GM12874 (cell line): ENCODE measurements at regions not wholly inside any gene's neighbourhood (a gene's known extent, or its start where the extent isn't known, plus 50 kb on each side); places are given as distances from the start of the nearest gene placed in this dataset.

Experiments
- CTCF ChIP-seq: IDR thresholded peaks from 2 replicates; pipeline ENCODE4 v1.5.1; 2011; ENCODE audit warnings: low read depth, mild to moderate bottlenecking, control low read depth, low read length, moderate library complexity; ENCODE audit not compliant: insufficient read depth

- TF ChIP-seq CTCF: no peak
Observed at GRCh38 chr15:85979929-85980328, 99.7 kb upstream of the AGBL1 start.

GRCh38 chr15:85980946-85981345, 98.7 kb upstream of the AGBL1 start:
- no peak for TF ChIP-seq CTCF

- no peak for TF ChIP-seq CTCF
Observed at GRCh38 chr15:85984241-85984640, 95.4 kb upstream of the AGBL1 start.

GRCh38 chr15:85986116-85986515, 93.6 kb upstream of the AGBL1 start:
- no peak for TF ChIP-seq CTCF

GRCh38 chr15:85986741-85987140, 92.9 kb upstream of the AGBL1 start:
- TF ChIP-seq CTCF: no peak

- TF ChIP-seq CTCF: no peak
Observed at GRCh38 chr15:85988741-85989140, 90.9 kb upstream of the AGBL1 start.

- TF ChIP-seq CTCF: no peak
Observed at GRCh38 chr15:85992224-85992623, 87.4 kb upstream of the AGBL1 start.

- TF ChIP-seq CTCF: no peak
Observed at GRCh38 chr15:85993116-85993515, 86.6 kb upstream of the AGBL1 start.
